ENCODE measurements at regions not wholly inside any gene's neighbourhood (a gene's known extent, or its start where the extent isn't known, plus 50 kb on each side); places are given as distances from the start of the nearest gene placed in this dataset.

DNA sequence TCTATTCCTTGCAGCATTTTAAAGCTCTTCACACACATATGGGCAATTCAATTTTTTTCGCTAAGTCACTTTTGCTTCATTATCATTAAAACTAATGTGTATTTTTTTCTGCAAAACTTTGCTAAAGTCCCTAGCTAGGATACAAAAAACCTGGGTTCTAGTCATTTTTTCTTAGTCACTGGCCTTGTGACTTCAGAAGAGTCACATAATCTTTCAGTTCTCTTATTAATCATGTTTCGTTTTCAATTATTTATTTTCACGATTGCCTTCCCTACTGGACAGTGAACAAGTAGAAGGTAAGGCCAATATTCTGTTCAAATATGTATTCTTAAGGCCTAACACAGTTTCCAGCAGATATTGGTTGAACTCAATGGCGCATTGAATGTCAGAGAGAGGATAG, 60.9 kb upstream of the CYRIA start:
- H3K4me3 Mint-ChIP-seq: no peak overlapping the region
- no peak for ATAC-seq (ENCODE audit: poor library complexity)
- Histone ChIP-seq H3K27ac (ENCODE audit: low read depth in 1 of 2, low read length in 2 of 2) (no peak overlapping the region), H3K4me3 (ENCODE audit: low read length) (no peak overlapping the region), H3K9me3 (ENCODE audit: control insufficient read depth in 1 of 2, insufficient read depth in 1 of 2, low read length in 2 of 2) (no peaks in the 10 kb centered on the region), H3K27me3 (ENCODE audit: control insufficient read depth in 1 of 2, insufficient read depth in 2 of 2, low read length in 2 of 2) (no peaks in the 10 kb centered on the region), H3K36me3 (ENCODE audit: insufficient read depth, low read length) (no peaks in the 10 kb centered on the region), H3K4me1 (ENCODE audit: insufficient read depth, low read length) (no peaks in the 10 kb centered on the region)
- no peaks in the 10 kb centered on the region for H3K4me1 Mint-ChIP-seq (ENCODE audit: low read depth)
- no peaks in the 10 kb centered on the region for H3K36me3 Mint-ChIP-seq (ENCODE audit: low read depth)
- no peaks in the 10 kb centered on the region for H3K9me3 Mint-ChIP-seq
- intact Hi-C loops (cut with DNase I, micrococcal nuclease): no loop called here
- H3K27ac Mint-ChIP-seq: no peak overlapping the region
- POLR2A ChIA-PET: no interaction called here
- DNase-seq: no peak
- peaks cover 12% of the 10 kb centered on the region for H3K27me3 Mint-ChIP-seq
- no peak for TF ChIP-seq CTCF (IDR thresholded peaks at IDR 0.05)
- CTCF ChIA-PET: no interaction called here

DNA sequence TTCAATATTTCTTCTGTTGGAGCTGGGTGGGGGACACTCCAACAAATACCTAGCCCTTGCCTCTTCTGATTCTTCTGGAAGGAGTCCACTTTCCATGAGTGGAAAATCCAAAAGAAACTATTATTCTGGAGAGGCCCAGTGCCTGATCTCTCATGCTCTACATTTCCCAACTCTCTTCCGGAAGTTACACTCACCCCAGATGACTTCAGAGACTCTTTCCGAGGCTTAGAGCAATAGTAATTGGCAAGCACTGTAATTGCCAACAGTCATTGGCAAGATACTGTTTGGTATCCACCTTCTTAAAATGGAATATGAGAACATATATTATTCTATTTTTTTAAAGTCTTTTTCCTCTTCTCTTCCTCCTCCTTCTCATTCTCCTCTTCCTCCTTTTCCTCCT, 60.5 kb upstream of the CYRIA start:
- Mint-ChIP-seq H3K4me1 (ENCODE audit: low read depth) (no peaks in the 10 kb centered on the region), H3K36me3 (ENCODE audit: low read depth) (no peaks in the 10 kb centered on the region), H3K27me3 (peaks cover 12% of the 10 kb centered on the region), H3K27ac (no peak overlapping the region), H3K4me3 (no peak overlapping the region), H3K9me3 (no peaks in the 10 kb centered on the region)
- no peaks in the 10 kb centered on the region for H3K36me3 ChIP-seq (ENCODE audit: insufficient read depth, low read length)
- H3K4me3 ChIP-seq (ENCODE audit: low read length): no peak overlapping the region
- no peaks in the 10 kb centered on the region for H3K4me1 ChIP-seq (ENCODE audit: insufficient read depth, low read length)
- H3K27me3 ChIP-seq (ENCODE audit: control insufficient read depth in 1 of 2, insufficient read depth in 2 of 2, low read length in 2 of 2): no peaks in the 10 kb centered on the region
- TF ChIP-seq CTCF (IDR thresholded peaks at IDR 0.05): no peak
- POLR2A ChIA-PET: no interaction called here
- intact Hi-C loops (cut with DNase I, micrococcal nuclease): no loop called here
- ATAC-seq (ENCODE audit: poor library complexity): no peak
- no peak overlapping the region for H3K27ac ChIP-seq (ENCODE audit: low read depth in 1 of 2, low read length in 2 of 2)
- H3K9me3 ChIP-seq (ENCODE audit: control insufficient read depth in 1 of 2, insufficient read depth in 1 of 2, low read length in 2 of 2): no peaks in the 10 kb centered on the region
- CTCF ChIA-PET: no interaction called here
- no peak for DNase-seq

- no peaks in the 10 kb centered on the region for H3K9me3 ChIP-seq (ENCODE audit: control insufficient read depth in 1 of 2, insufficient read depth in 1 of 2, low read length in 2 of 2)
- ChIA-PET POLR2A (no interaction called here), CTCF (no interaction called here)
- DNase-seq (no peak), ATAC-seq (ENCODE audit: poor library complexity) (no peak)
- no peaks in the 10 kb centered on the region for H3K4me1 ChIP-seq (ENCODE audit: insufficient read depth, low read length)
- TF ChIP-seq CTCF (IDR thresholded peaks at IDR 0.05): no peak
- H3K27me3 ChIP-seq (ENCODE audit: control insufficient read depth in 1 of 2, insufficient read depth in 2 of 2, low read length in 2 of 2): no peaks in the 10 kb centered on the region
- H3K27me3 Mint-ChIP-seq: peaks cover 11% of the 10 kb centered on the region
- no peaks in the 10 kb centered on the region for H3K9me3 Mint-ChIP-seq
- H3K36me3 ChIP-seq (ENCODE audit: insufficient read depth, low read length): no peaks in the 10 kb centered on the region
- H3K4me3 ChIP-seq (ENCODE audit: low read length): no peak overlapping the region
- H3K27ac ChIP-seq (ENCODE audit: low read depth in 1 of 2, low read length in 2 of 2): no peak overlapping the region
- intact Hi-C loops (cut with DNase I, micrococcal nuclease): no loop called here
- no peaks in the 10 kb centered on the region for H3K36me3 Mint-ChIP-seq (ENCODE audit: low read depth)
- no peak overlapping the region for H3K27ac Mint-ChIP-seq
- no peaks in the 10 kb centered on the region for H3K4me1 Mint-ChIP-seq (ENCODE audit: low read depth)
- H3K4me3 Mint-ChIP-seq: no peak overlapping the region
These were observed 59.9 kb upstream of the CYRIA start for GRCh38 chr2:16725549-16725948.
